VCaP (cell line): ENCODE measurements at regions not wholly inside any gene's neighbourhood (a gene's known extent, or its start where the extent isn't known, plus 50 kb on each side); places are given as distances from the start of the nearest gene placed in this dataset.

Source experiments
- H3K27ac ChIP-seq: fragments of 450-650 bp; 2 replicates; pipeline ENCODE4 v1.5.1; 2017
- CTCF ChIP-seq: fragments of 450-650 bp; conservative IDR thresholded peaks from 2 replicates; pipeline ENCODE4 v1.5.1; 2017; ENCODE audit warnings: mild to moderate bottlenecking, moderate library complexity

GRCh38 chr7:33701189-33701740, 204.1 kb upstream of the BMPER start:
- no peak for TF ChIP-seq CTCF
- H3K27ac ChIP-seq: no peak overlapping the region

- H3K27ac ChIP-seq: no peak overlapping the region
- TF ChIP-seq CTCF: no peak
These were observed 203.4 kb upstream of the BMPER start for GRCh38 chr7:33701927-33702326.

- TF ChIP-seq CTCF: no peak
- no peak overlapping the region for H3K27ac ChIP-seq
These were observed 202.8 kb upstream of the BMPER start for GRCh38 chr7:33702514-33703054.

- H3K27ac ChIP-seq: no peak overlapping the region
These were observed 200.0 kb upstream of the BMPER start for GRCh38 chr7:33705333-33705833.

GRCh38 chr7:33706186-33706585, 199.2 kb upstream of the BMPER start:
- no peak for TF ChIP-seq CTCF

More at GRCh38 chr7:33705333-33705833, 200.0 kb upstream of the BMPER start:
- TF ChIP-seq CTCF: no peak

GRCh38 chr7:33706771-33707200, 198.6 kb upstream of the BMPER start:
- TF ChIP-seq CTCF: no peak
- no peak overlapping the region for H3K27ac ChIP-seq

More at GRCh38 chr7:33706186-33706585, 199.2 kb upstream of the BMPER start:
- no peak overlapping the region for H3K27ac ChIP-seq

- H3K27ac ChIP-seq: no peak overlapping the region
These were observed 197.9 kb upstream of the BMPER start for GRCh38 chr7:33707427-33707826.

More at GRCh38 chr7:33707427-33707826, 197.9 kb upstream of the BMPER start:
- no peak for TF ChIP-seq CTCF
